ENCODE measurements at regions not wholly inside any gene's neighbourhood (a gene's known extent, or its start where the extent isn't known, plus 50 kb on each side); places are given as distances from the start of the nearest gene placed in this dataset.

DNA sequence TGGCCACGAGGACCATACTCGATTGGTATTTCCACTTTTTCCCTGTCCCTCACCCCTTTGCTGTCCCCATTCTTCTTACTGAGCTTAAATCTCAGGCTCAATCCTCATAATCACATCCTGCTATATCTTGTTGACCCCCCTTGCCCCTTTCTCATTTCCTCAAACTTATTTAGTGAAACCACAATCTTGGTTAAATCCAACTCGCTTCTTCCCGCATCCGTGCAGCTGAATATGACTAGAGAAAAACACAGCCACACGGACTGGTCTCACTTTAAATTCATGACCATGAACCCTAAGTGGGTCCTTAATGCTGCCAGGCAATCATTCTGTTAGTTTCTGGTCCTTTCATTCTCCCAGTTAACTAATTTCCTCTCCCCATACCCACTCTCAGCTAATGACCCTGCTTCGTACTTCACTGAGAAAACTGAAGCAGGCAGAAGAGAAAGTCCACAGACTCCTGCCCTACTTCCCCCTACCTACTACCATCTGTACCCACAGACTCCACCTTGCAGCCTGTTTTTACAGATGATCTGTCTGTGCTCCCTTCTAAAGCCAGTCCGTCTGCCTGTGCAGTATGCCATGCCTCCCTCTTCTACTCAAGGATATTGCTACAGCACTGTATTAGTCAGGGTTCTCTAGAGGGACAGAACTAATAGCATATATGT is 96.8 kb upstream of the LMO4 start:
- intact Hi-C loops (cut with micrococcal nuclease), result no loop called here
- Histone ChIP-seq H3K9me3 (replicated peaks in 1 of 2; ENCODE audit: control insufficient read depth in 1 of 2, insufficient read depth in 1 of 2, low read length in 2 of 2) (no peaks in the 10 kb centered on the region), H3K4me2 (replicated peaks; ENCODE audit: extremely low read depth, low read length, poor library complexity, severe bottlenecking) (peak overlapping the region; percentile 67), H3K27me3 (ENCODE audit: control insufficient read depth in 2 of 2, insufficient read depth in 2 of 2, low read length in 2 of 2) (peaks cover 10 to 20% of the 10 kb centered on the region in 2 donors), H2AFZ (ENCODE audit: insufficient read depth, low read depth, low read length, poor library complexity, severe bottlenecking) (peak overlapping the region; percentile 63), H3K4me1 (ENCODE audit: control insufficient read depth in 1 of 2, insufficient read depth in 2 of 2, low read length in 2 of 2) (peaks cover 8 to 10% of the 10 kb centered on the region in 2 donors), H3K4me3 (replicated peaks in 1 of 3; ENCODE audit: low read depth in 2 of 3, low read length in 3 of 3) (peak overlapping the region in 2 of 3 experiments; percentile 25 to 56), H4K20me1 (ENCODE audit: insufficient read depth, low read length) (no peaks in the 10 kb centered on the region), H3K79me2 (ENCODE audit: insufficient read depth, low read length) (no peaks in the 10 kb centered on the region), H3K36me3 (replicated peaks in 1 of 2; ENCODE audit: control insufficient read depth in 1 of 2, insufficient read depth in 2 of 2, low read length in 2 of 2) (no peaks in the 10 kb centered on the region), H3K27ac (ENCODE audit: low read depth in 1 of 2, low read length in 2 of 2) (no peak overlapping the region), H3K9ac (ENCODE audit: insufficient read depth, low read length, poor library complexity, severe bottlenecking) (peak overlapping the region; percentile 19)
- no peaks in the 10 kb centered on the region for H3K4me1 Mint-ChIP-seq
- 10% methylated on average over 8 of the region's 8 CpGs for WGBS (ENCODE audit: insufficient coverage)
- TF ChIP-seq, protein P1, sequence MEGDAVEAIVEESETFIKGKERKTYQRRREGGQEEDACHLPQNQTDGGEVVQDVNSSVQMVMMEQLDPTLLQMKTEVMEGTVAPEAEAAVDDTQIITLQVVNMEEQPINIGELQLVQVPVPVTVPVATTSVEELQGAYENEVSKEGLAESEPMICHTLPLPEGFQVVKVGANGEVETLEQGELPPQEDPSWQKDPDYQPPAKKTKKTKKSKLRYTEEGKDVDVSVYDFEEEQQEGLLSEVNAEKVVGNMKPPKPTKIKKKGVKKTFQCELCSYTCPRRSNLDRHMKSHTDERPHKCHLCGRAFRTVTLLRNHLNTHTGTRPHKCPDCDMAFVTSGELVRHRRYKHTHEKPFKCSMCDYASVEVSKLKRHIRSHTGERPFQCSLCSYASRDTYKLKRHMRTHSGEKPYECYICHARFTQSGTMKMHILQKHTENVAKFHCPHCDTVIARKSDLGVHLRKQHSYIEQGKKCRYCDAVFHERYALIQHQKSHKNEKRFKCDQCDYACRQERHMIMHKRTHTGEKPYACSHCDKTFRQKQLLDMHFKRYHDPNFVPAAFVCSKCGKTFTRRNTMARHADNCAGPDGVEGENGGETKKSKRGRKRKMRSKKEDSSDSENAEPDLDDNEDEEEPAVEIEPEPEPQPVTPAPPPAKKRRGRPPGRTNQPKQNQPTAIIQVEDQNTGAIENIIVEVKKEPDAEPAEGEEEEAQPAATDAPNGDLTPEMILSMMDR (IDR thresholded peaks at IDR 0.05), result no peak
- H3K27ac Mint-ChIP-seq, result no peak overlapping the region
- H3K36me3 Mint-ChIP-seq, result no peaks in the 10 kb centered on the region
- DNase-seq, result peak in 1 of 3 donors; percentile 9
- peaks cover 8 to 21% (median 19%) of the 10 kb centered on the region in 3 donors for H3K27me3 Mint-ChIP-seq (ENCODE audit: low read depth in 3 of 3)
- H3K9me3 Mint-ChIP-seq, result peaks cover 0 to 2% (median 0%) of the 10 kb centered on the region in 7 donors
- H3K4me3 Mint-ChIP-seq, result no peak overlapping the region

DNA sequence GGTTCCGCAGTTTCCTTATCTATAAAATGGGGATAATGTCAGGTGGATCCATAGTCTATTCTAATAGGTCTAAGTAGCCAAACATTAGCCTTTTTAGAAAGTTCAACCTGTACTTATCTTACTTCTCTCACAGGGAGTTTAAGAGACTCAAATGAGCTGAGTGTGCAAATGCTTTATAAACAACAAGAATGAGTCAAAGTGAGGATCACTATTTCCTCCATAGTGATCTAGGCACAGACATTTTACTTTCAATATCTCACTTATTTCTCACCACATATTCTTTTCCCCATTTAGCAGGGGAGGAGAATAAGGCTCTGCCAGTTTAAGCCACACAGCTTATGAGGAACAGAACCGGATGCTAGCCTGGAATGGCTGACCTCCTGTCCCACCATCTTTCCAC is 92.1 kb upstream of the LMO4 start:
- no peak overlapping the region for H3K4me2 ChIP-seq (replicated peaks; ENCODE audit: extremely low read depth, low read length, poor library complexity, severe bottlenecking)
- DNase-seq, result no peak
- H2AFZ ChIP-seq (ENCODE audit: insufficient read depth, low read depth, low read length, poor library complexity, severe bottlenecking), result no peak overlapping the region
- no peaks in the 10 kb centered on the region for H3K79me2 ChIP-seq (ENCODE audit: insufficient read depth, low read length)
- Mint-ChIP-seq H3K36me3 (no peaks in the 10 kb centered on the region), H3K4me1 (no peaks in the 10 kb centered on the region), H3K4me3 (no peak overlapping the region), H3K9me3 (peaks cover 0 to 2% (median 0%) of the 10 kb centered on the region in 7 donors), H3K27ac (no peak overlapping the region), H3K27me3 (ENCODE audit: low read depth in 3 of 3) (peaks cover 8 to 17% (median 12%) of the 10 kb centered on the region in 3 donors)
- peaks cover 10 to 18% of the 10 kb centered on the region in 2 donors for H3K27me3 ChIP-seq (ENCODE audit: control insufficient read depth in 2 of 2, insufficient read depth in 2 of 2, low read length in 2 of 2)
- H3K36me3 ChIP-seq (replicated peaks in 1 of 2; ENCODE audit: control insufficient read depth in 1 of 2, insufficient read depth in 2 of 2, low read length in 2 of 2), result no peaks in the 10 kb centered on the region
- no peak overlapping the region for H3K9ac ChIP-seq (ENCODE audit: insufficient read depth, low read length, poor library complexity, severe bottlenecking)
- TF ChIP-seq, protein P1 (IDR thresholded peaks at IDR 0.05), result no peak
- no peak overlapping the region for H3K4me3 ChIP-seq (replicated peaks in 1 of 3; ENCODE audit: low read depth in 2 of 3, low read length in 3 of 3)
- H4K20me1 ChIP-seq (ENCODE audit: insufficient read depth, low read length), result no peaks in the 10 kb centered on the region
- intact Hi-C loops (cut with micrococcal nuclease), result no loop called here
- no peak overlapping the region for H3K27ac ChIP-seq (ENCODE audit: low read depth in 1 of 2, low read length in 2 of 2)
- no peaks in the 10 kb centered on the region for H3K9me3 ChIP-seq (replicated peaks in 1 of 2; ENCODE audit: control insufficient read depth in 1 of 2, insufficient read depth in 1 of 2, low read length in 2 of 2)
- 60% methylated on average over 1 of the region's 2 CpGs for WGBS (ENCODE audit: insufficient coverage)
- H3K4me1 ChIP-seq (ENCODE audit: control insufficient read depth in 1 of 2, insufficient read depth in 2 of 2, low read length in 2 of 2), result peaks cover 6% of the 10 kb centered on the region in 2 donors

Data from CD14-positive monocyte (primary cell).